Activated CD8-positive, alpha-beta memory T cell treated with anti-CD3 and anti-CD28 coated beads for 48 hours (primary cell): ENCODE measurements at regions not wholly inside any gene's neighbourhood (a gene's known extent, or its start where the extent isn't known, plus 50 kb on each side); places are given as distances from the start of the nearest gene placed in this dataset.
"Not testable (repeated sequence)": the region's sequence is repeated elsewhere in the genome, so short reads cannot be mapped to it uniquely, and the experiment has no call there.

Experiments used
- DNase-seq, 3 experiments: peaks; one replicate each; pipeline ENCODE4 v3.0.0-alpha.2; 2020; ENCODE audit warnings: low read depth in 2 of 3, low spot score in 2 of 3

DNA sequence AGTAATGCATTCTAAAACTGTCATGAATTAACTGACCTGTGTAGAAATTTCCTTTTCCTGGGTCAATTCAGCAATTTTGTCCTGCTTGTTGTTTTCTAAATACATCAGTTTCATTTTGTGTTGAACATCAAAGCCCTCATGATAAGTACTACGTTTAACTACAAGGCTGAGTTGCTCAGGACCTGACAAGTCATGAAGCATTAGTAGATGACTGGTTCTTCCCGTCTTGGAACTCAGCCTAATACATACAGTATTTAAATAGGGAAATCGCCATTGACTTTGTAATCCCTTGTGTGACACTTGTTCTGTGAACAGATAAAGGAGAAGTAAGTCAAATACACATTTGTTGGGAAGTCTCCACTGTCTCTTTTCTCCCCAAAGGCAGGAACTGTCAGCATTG lies 727.1 kb downstream of the TTLL7 start:
- DNase-seq, result not testable (repeated sequence)

DNA sequence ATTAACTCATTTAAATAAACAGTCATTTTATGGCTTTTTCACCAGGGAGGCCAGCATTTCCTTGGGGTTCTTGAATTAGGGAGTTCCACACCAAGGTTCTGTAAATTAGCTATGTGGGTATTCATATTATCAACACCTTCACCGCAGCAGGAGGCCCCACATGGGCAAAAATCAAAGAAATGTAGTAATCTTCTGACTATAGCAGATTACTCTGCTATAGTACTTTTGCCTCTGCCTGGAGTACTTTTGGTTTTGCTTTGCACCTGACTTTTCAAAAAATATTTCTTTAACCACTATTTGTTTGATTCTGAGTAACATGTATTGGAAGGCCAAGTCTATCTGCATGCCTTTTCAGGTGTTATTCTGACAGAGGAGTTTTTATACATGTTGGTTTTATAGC lies 728.1 kb downstream of the TTLL7 start:
- not testable (repeated sequence) for DNase-seq

DNA sequence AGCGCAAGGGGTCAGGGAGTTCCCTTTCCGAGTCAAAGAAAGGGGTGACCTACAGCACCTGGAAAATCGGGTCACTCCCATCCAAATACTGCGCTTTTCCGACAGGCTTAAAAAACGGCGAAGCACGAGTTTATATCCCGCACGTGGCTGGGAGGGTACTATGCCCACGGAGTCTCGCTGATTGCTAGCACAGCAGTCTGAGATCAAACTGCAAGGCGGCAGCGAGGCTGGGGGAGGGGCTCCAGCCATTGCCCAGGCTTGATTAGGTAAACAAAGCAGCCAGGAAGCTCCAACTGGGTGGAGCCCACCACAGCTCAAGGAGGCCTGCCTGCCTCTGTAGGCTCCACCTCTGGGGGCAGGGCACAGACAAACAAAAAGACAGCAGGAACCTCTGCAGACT lies 735.1 kb downstream of the TTLL7 start:
- not testable (repeated sequence) for DNase-seq

DNA sequence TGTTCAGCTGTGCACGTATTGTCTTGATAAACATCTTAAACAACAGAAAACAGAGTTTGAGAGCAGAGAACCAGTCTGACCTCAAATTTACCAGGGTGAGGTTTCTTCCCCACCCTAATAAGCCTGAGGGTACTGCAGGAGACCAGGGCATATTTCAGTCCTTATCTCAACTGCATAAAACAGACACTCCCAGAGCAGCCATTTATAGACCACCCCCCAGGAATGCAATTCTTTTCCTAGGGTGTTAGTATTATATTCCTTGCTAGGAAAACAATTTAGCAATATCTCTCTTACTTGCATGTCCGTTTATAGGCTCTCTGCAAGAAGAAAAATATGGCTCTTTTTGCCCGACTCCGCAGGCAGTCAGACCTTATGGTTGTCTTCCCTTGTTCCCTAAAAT lies 747.2 kb downstream of the TTLL7 start:
- DNase-seq, result not testable (repeated sequence)

DNA sequence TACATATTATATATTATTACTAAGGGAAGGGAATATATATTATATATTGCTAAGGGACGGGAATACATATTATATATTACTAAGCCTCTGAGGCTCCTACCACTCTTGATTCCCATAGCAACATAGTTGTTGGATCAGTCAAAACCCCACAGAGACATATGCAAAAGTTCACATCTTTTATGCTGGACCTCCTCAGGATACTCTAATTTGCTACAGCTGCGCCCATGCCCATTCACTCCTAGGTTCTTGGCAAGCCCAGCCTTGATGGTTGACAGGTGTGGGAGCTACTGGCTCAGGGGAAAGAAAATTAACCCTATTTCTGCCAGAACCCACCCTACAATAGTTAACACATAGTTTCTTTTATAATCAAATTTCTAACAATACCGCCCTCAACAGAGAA lies 752.2 kb downstream of the TTLL7 start:
- not testable (repeated sequence) for DNase-seq

DNA sequence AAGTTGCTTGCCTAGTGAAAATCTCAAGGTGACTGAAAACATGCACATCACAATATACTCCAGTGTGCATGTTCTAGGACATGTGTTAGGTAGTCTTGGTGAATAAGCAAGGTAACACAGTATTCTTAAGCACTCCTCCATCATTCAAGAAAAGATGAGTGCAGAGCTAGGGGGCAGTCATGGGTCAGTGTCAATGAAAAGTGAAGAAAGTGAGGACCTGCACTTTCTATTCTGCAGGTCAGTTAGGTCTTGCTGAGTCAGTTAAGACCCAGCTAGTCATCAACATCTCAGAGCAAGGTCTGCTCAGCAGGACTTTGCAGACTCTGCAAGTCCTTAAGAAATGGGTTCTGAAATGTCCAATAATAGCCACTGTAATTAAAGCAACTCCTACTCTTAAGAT lies 754.1 kb downstream of the TTLL7 start:
- DNase-seq, result not testable (repeated sequence)

DNA sequence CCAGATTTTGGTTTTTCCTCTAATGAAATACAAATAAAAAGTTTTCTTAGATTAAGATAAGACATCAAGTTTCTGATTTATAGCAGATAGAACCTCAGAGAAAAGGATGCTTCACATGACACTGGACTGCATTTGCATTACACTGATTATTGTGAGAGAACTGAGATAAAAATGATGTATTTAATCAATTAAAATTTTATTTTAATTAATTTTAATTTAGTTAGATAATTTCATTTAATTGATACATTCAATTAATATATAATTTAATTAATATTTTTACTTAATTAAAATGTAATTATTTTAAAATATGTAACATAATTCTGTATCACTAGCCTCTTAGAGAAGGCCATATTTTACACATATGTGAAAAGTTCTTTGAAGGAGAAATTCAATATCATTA lies 759.4 kb downstream of the TTLL7 start:
- not testable (repeated sequence) for DNase-seq

DNA sequence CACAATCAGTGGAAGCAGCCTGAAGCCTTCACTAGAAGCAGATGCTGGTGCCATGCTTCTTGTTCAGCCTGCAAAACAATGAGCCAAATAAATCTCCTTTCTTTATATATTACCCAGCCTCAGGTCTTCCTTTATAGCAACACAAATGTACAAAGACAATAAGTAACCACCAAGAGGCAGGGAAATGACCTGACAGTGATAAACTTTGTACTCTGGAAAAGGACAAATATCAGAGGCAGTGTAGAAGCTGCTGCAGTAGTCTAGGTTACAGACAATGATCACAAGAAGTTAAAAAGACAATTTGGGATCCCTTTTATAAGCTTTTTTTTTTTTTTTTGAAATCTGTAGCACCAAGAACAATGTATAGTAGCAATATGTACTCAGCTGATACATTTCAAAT lies 760.3 kb downstream of the TTLL7 start:
- DNase-seq, result not testable (repeated sequence)

DNA sequence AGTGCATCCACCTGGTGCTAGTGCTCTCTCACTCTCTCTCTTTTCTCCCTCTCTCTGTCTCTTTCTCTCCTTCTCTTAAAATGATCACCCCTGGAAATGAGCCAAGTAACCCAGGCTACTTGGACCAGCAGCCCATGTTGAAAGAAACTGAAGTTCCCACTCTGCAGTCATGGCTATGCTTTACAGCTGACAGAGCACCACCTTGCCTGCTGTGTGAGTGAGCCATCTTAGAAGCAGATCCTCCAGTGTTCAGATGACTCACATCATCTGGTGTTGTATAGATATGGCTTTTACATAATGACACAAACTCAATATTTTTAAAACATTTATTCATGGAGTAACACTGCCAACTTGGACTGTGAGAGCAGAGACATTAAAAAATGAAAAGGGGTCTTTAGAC lies 779.1 kb downstream of the TTLL7 start:
- not testable (repeated sequence) for DNase-seq

DNA sequence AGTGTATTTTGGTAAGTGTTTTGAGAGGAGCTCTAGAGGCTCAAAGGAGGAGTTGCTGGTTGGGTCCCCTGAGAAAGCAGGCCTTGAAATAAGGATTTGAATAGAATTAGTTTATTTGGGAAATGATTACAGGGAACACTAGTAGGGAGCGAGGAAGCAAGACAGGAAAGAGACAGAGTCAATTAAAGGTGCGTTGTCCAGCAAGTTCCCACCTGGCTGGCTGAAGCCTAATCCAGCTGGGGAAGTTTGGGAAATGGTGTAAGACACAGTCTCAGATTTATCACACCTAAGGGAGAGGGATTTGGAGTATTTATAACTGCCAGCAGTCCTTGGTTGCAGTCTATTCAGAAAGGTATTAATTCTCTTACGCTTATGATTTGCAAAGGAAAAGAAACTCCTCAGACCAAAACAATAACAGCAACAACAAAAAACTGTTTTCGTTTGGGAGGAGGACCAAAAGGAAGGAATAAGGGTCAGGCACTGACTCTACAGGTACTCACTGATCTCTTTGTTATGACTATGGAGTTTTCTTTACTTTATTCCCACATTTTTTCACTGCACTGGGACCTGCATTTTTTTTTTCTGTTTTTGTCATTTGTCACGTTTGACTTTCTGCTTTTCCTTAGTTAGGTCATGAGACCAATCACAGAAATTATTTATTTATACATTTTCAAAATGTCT lies 780.8 kb downstream of the TTLL7 start:
- not testable (repeated sequence) for DNase-seq

DNA sequence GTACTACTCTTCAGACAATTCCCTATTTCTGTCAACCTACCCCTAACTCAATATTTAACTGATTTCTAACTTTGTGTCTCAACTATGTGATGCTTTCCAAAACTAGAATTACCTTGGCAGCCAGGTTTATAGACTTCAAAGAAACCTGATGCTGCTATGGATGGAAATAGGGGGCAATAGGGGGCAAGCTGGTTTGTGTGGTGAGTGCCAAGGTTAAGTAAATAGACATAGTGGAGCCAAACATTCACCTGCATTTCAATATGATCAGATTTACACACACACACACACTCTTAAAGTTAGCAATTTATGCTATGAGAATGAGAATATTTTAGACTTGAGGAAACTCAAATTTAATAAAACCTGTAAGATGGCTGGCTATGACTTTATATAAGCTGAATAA lies 784.6 kb downstream of the TTLL7 start:
- not testable (repeated sequence) for DNase-seq

DNA sequence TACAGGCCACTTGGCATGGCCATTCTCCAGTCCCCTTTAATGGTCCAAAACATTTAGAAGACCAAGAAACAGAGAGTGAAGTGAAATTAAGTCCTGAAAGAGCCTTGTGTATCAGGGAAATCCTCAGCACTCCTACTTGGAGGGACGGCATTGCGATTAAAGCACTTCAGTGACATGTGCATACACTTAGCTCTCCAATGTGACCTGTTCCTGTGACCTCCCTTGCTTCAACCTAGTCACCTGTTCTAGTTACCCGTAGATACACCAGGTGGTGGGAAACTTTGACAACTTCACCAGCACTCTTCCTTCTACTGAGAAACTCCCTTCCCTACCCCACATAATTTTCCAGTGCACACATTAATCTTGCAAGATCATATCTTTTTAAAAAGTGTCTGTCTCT lies 785.3 kb downstream of the TTLL7 start:
- DNase-seq, result not testable (repeated sequence)

DNA sequence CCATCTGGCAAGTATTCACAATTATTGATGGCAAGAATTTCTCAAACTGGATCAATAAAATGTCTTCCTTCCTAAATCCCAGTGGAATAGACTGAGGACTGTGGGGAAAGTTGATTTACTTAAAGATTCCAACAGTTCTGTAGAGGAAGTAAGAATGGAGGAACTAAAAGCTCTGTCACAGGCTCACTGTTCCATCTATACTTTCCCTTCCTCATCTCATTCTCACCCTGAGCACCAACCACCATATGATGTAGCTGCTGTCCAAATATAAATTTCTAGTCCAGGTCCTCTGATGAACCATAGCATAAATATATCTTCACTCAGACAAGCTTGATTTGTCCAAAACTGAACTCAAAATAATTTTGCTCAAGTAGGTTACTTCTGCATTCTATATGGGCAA lies 786.9 kb downstream of the TTLL7 start:
- not testable (repeated sequence) for DNase-seq

DNA sequence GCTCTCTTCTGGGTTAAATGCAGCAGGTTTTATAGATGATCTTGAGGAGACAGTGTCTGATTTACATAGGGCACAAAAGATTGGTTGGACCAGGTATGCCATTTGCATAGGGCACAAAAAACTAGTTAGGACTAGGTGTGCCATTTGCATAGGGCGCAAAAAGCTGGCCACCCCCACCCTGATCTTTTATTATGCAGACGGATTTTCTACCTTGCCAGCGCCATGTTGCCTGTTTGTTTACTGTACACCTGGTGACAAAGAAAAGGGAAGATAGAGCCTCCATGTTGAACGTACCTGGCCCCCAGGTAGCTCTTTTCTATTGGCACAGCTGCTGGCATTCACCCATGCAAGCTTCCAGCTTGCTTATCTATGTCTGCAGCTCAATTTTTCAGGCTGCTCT lies 790.4 kb downstream of the TTLL7 start:
- DNase-seq, result not testable (repeated sequence)

DNA sequence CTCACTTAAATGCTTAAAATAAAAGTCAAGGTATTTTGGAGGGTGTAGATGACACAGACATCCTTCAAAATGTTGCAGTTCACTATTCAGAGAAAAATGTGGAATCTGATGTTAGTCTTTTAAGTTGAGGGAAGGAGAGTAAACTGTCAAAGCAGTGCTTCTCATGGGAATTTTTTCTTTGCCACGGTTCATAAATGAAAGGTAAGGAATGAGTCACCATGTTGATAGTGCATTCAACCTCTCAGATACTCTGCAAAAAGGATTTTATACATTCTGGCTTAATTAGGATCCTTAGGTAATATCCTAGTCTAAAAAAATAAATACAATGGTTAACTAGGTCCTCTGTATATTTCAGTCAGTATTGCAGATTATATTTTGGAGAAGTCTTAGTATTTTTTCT lies 804.3 kb downstream of the TTLL7 start:
- not testable (repeated sequence) for DNase-seq

DNA sequence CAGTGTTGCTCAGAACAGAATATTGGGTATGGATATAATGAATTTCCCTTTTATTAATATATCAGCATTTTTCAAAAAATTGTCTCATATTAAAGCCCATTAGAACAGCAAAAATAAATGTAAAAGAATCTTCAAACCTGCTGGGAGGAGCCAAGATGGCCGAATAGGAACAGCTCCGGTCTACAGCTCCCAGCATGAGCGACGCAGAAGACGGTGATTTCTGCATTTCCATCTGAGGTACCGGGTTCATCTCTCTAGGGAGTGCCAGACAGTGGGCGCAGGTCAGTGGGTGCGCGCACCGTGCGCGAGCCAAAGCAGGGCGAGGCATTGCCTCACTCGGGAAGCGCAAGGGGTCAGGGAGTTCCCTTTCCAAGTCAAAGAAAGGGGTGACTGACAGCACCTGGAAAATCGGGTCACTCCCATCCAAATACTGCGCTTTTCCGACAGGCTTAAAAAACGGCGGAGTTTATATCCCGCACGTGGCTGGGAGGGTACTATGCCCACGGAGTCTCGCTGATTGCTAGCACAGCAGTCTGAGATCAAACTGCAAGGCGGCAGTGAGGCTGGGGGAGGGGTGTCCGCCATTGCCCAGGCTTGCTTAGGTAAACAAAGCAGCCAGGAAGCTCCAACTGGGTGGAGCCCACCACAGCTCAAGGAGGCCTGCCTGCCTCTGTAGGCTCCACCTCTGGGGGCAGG lies 816.8 kb downstream of the TTLL7 start:
- not testable (repeated sequence) for DNase-seq

DNA sequence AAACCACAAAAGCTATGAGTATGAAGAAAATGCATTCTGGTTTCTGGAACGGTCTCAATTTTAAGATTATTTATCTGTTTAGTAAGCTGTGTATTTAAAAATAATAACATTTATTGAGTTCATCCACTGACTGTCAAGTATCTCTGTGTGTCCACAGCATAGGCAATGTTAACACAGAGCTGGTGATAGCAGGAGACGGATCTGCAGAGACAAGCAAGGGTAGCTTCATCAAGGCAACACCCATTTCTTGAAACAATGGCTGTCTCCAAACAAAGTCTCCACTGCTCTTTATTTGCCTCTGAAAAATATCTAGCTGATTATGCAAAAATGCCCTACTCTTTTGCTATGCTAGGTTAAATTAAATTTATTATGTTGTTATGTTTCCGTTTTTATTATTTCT lies 818.3 kb downstream of the TTLL7 start:
- not testable (repeated sequence) for DNase-seq

DNA sequence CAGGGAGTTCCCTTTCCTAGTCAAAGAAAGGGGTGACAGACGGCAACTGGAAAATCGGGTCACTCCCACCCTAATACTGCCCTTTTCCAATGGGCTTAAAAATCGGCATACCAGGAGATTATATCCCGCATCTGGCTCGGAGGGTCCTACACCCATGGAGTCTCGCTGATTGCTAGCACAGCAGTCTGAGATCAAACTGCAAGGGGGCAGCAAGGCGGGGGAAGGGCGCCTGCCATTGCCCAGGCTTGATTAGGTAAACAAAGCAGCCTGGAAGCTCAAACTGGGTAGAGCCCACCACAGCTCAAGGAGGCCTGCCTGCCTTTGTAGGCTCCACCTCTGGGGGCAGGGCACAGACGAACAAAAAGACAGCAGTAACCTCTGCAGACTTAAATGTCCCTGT lies 831.3 kb downstream of the TTLL7 start:
- not testable (repeated sequence) for DNase-seq

DNA sequence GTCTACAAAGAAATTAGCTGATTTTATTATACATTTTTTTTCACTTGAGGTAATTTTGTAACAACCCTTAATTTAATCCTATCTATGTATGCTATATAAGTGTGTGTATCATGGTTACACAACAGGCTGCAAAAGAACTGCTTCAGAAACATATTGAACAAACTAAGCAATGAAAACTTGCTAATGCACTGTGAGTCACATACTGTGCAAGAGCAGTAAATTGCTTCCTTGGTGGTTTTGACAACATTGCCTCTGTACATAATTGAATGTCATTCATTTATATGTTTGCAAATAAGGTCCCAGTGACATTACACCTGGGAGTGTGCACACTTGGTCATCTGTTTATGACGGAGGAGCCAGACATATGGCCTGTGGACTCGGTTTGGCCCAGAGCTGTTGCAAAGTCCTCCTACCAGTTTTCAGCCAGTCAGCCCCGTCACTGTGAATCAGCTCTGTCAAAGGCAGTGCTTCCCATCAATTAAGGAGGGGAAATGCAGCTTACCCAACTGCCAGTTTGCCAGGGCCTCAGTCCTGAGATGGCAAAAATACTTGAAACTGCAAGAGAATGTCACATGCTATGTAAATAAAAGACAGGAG lies 835.0 kb downstream of the TTLL7 start:
- DNase-seq, result not testable (repeated sequence)

DNA sequence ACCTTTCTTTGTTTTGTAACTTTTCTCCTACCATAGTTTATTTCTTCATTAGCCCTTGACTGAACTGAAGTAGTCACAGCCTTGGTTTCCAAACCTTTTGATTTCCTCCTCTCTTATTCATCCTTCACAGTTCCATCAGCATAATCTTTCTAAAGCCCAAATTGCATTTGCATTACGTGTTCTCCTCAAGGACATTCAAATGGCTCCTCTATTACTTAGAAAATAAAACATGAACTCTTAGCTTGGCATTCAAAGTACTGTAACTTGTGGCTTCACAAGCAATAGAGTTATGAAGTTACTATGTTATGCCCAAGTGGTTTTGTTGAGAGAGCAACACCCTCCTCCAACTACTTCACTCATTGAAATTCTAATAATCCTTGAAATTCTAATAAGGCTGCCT lies 840.0 kb downstream of the TTLL7 start:
- DNase-seq, result not testable (repeated sequence)

DNA sequence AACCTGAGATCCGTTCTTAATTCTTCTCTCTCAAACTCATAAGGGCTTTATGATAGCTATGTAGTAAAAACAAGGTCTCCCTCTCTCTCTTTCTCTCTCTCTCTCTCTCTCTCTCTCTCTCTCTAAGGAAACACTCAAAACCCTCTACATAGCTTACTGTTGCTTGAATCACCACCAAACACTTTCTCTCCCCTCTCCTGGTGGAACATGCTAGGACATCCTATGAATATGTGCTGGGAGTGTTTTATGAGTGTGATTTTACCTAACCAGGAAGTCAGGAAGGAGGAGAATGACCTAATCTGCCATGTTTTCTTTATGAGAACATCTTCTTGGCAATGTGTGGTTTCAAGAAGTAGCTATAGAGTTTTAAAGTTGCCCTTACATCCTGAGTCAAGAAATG lies 844.6 kb downstream of the TTLL7 start:
- DNase-seq, result not testable (repeated sequence)

DNA sequence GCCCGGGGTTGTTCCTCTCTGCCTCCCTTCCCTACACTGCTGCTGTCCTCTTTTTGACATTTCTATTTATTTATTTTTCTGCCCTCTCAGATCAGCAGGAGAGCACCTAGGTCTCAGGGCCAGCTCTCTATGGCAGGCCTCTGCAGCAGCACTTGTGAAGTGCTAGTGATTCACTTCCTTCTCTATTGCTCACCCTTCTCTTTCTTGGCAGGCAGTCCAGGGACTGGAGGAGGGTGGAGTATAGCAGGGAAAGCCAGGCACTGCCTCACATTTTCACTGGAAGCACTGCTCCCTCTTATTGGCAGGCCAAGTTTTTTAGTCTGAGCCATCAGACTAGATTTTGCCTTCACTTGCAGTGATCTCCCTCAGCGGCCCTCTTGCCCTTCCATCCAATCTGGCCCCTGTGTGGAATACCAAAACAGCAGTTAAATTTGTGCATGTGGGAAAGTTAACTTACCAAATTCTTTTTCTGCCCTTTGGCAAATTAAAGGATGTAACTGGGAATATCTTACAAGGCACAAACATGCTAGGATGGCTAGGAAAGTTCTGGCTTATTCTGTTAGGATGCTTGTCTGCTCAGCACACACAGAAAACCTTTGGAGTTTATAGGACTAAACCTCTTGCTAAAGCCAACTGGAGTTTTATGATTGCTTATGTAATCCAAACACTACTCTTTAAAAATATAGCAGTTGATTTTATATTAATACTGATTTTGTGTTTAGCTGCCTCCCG lies 847.6 kb downstream of the TTLL7 start:
- not testable (repeated sequence) for DNase-seq
